HG03354 (cell line): ENCODE measurements at regions not wholly inside any gene's neighbourhood (a gene's known extent, or its start where the extent isn't known, plus 50 kb on each side); places are given as distances from the start of the nearest gene placed in this dataset.
"Not testable (repeated sequence)": the region's sequence is repeated elsewhere in the genome, so short reads cannot be mapped to it uniquely, and the experiment has no call there.

Experiments used
- ATAC-seq: cut with Tn5 transposase; IDR thresholded peaks from one replicate; pipeline ENCODE4 v1.9.1; 2021; ENCODE audit warnings: mild to moderate bottlenecking; ENCODE audit not compliant: unreplicated experiment, poor library complexity, severe bottlenecking

DNA sequence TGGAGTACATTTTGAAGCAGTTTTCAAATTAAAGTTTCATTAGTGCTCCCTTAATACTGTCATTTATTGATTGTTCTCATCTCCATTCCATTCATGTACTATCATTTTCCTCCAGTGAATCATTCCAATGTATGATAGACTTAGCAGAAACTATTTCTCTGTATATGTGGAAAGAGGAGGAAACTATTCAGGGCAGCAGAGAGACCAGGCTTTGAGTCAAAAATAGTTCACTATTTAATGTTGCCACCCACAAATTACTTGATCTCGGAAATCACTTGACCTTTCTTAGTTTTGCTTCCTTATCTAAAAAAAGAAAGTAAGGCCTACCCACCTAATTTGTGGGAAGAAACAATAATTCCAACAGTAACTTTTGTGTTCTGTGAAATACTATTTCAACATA lies 610.5 kb upstream of the ZNF385D start:
- ATAC-seq = no peak

DNA sequence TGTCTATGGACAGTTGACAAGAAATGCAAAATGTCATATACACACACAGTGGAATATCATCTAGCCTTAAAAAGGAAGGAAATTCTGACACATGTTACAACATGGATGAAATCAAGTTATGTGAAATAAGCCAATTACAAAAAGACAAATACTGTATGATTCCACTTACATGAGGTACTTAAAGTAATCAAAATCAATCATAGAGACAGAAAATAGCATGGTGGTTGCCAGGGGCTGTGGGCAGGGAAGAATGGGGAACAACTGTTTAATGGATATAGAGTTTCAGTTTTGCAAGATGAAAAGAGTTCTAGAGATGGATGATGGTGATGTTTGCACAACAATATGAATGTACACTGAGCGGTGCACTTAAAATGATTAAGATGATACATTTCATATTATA lies 613.8 kb upstream of the ZNF385D start:
- no peak for ATAC-seq

DNA sequence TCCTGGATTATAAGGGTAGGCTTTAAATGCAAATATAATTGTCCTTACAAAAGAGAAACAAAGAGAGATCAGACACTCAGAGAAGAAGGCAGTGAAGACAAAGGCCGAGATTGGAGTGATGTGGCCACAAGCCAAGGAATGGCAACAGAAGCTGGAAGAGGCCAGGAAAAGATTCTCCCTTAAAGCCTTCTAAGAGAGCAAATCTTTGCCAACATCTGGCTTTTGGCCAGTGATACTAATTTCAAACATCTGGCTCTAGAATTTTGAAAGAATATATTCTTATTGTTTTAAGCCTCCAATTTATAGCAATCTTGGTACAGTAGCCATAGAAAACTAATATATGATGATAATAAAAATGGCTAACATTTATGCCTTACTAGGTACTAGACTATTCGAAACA lies 615.8 kb upstream of the ZNF385D start:
- ATAC-seq = no peak

DNA sequence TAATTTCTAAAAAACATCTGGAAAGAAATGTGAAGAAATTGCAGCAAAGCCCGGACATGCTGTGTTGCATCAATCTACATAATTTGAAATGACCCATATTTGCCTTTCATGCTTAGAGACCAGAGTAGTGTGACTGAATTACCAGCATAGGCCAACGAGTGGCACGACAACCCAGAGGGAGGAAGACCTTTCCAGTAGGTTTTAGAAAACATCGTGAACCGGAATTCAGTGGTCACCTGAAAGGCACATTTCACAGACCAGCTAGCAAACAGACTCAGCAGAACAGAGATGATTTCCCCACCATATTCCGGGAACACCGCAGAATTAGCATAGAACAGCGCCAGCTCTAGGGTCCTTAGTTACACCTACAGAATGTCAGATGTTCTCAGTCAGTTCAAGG lies 620.0 kb upstream of the ZNF385D start:
- ATAC-seq = no peak

DNA sequence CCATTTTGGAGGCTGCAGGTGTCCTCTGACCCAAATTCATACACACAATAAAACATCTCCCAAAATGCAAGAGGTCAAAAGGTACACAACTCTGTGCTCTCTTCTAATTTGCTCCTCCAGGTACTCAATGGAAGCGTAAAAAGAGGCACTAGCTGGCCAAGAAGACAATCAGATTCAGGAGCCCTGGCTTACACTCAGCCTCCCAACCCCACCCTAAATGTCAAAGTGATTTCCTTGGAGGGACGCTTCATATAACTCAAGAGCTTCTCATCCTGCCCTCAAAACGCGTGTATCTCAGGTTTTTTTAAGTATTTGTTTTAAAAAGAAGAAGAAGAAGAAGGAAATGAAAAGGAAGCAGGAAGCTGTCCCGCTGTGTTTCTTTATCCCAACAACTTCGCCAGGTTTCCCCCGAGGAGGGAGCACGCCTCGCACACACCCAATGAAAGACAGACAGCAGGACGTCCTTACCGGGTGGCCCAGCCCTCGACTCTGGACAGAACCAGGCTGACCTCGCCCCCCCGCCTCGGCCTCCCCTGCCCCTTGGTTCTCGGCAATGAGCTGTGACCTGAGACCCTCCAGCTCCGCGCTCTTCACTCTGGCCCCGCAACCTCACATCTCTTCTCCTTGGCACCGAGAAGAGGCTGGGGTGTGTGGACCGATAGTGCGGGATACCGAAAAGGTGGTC lies 620.7 kb upstream of the ZNF385D start:
- peak; percentile 6 for ATAC-seq

DNA sequence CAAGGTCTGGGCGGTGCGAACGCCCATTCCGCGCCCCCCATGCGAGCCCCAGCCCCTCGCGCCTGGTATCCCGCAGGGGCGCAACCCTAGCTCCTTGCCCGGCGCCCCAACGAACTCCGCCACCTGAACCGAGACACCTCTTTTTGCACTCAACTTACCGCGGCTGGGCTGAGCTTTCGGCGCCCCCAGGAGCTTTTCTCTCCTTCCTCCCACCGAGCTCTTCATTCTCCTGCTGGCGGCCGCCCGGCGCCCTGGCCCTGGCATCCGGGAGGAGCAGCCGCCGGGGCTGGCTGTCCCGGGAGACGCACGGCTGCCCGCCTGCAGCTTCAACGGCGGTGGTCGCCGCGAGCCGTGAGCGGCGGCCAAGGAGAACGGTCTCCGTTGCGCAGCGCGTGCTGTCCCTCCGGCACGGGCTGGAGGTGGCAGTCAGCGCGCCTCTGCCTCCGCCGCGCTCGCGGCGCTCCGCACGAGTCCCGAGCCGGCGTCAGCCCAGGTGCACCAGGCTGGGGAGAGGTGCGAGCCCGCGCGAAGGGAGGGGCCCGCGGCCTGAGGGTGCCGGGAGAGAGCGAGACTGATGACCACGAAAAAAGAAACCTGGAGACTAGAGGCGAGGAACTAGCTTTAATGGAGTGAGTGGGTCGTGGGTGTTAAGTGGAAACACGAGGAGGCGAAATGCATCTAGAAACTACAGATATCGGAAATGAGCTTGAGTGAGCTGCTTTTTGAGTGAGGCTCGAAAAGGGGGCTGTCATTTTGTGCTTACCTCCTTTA lies 621.5 kb upstream of the ZNF385D start:
- peak; percentile 45 for ATAC-seq

DNA sequence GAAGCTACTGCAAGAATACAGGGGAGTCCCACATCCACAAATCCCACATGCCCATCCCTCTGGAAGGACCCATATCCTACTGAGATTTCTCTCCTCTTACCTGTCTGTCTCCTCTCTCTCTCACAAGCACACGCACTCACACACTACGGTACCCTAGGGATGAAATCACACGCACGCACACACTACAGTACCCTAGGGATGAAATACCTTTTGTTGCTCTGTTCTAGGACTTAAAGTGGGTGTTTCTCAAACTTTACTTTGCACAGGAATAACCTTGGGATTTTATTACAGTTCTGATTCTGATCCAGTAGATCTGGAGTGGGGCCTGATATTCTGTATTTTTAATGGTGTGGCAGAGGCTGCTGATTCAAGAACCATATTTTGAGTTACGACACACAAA lies 622.2 kb upstream of the ZNF385D start:
- ATAC-seq = no peak

DNA sequence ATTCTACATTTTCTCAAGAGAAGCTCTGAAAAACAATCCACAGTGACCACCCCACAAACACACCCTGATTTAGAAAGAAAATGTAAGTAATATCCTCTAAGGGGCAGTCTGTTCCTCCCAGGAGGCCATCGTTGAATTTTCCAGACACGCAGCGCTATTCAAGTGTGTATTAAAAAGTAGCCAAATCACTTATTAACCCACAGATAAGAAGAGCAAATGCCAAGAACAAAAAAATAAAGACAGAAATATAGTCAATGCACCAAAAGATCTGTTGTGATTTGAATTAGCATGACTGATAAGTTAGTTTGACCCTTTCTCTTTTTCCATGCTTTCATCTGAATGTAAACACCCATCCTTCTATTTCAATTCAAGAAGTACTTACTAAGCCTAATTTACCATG lies 622.8 kb upstream of the ZNF385D start:
- ATAC-seq = no peak

DNA sequence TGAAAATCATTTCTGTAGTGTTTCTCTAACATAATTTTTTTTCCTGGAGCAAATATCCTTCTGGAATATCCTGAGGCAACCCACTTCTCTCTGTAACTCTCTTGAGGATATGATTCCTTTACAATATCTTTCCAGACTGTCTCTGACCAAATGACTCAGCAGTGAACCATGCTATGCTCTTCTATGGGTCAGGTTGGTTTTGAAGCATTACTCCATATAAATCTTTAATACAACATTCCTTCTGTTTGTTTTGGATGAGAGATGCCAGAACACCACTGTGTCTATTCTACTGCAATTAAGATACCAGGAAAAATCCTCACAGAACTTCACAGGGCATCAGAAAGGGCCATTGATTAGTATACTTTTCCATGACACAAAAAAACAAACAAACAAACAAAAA lies 626.4 kb upstream of the ZNF385D start:
- ATAC-seq = no peak

DNA sequence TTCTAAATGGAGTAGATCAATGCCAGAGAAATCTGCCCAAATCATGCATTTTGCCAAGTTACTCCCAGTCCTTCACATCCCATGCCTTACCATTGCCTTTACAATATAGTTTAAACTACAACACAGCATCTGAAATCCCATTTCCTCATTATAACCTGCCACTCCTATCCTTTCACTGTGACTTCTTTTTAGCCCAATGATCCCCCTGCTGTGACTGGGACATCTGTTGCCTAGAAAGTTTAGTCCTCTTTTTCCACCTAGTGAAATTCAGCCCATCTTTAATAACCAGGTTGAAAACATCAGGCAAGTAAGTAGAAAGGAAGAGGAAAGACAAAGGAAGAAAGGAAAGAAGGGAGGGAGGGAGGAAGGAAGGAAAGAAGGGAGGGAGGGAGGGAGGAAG lies 627.9 kb upstream of the ZNF385D start:
- ATAC-seq = no peak

DNA sequence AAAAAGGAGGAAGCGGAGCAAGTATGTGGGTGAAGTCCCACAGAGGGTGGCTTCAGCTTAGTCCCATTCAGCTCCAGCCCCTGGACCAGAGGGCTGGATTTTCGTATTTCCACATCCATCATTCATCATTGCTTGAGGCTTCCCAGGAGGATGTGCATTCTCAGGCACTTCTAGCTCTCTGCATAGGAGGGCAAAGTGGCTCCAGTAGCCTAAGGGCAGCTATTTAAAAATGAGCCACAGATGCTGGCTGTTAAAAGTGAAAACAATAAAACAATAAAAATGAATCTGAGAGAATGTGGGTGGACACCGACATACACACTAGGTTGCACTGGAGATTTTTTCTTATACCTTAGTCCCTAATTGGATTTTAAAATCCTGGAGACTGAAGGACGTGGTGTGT lies 629.2 kb upstream of the ZNF385D start:
- ATAC-seq = no peak

DNA sequence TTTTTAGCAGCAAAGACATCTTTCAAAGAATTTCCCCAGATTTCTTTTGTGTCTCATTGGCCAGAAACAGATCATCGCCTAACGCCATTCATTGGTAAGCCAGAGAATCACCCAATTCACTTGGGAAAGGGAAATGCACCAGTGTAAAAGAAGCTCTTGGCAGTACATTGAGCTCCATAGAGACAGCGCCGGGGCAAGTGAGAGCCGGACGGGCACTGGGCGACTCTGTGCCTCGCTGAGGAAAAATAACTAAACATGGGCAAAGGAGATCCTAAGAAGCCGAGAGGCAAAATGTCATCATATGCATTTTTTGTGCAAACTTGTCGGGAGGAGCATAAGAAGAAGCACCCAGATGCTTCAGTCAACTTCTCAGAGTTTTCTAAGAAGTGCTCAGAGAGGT lies 630.6 kb upstream of the ZNF385D start:
- not testable (repeated sequence) for ATAC-seq

DNA sequence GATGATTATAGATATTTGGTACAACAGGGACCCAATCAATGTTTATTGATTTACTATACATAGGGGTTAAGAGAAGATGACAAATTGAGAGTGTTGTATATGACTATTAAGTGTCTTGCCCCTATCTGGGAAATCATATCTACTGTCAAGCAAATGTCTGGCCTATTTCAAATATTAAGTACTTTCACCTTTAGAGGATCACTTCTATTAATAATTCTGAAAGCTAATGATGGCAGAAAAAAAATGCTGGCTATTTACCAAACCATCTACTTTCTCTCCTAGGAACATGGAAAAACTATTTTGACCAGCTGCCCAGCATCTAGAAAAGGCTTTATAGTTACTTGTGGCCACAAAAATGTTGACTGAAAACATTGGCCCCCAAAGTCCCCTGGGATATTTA lies 632.3 kb upstream of the ZNF385D start:
- no peak for ATAC-seq

DNA sequence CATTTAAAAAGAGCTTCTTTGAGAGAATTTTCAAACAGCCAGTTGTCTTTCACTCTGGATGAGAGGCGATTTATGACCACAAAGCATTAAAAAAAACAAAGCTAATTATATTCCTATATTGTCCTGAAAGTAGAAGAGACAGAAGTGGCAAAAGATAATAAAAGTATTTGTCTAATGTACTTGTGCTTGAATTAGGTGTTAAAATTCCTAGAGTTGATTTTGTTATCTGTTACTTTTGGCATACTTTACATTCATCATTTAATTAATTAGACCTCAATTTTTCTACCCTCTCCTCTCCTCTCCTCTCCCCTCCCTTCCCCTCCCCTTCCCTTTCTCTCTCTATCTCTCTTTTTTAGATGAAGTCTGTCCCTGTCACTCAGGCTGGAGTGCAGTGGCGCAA lies 635.1 kb upstream of the ZNF385D start:
- no peak for ATAC-seq

DNA sequence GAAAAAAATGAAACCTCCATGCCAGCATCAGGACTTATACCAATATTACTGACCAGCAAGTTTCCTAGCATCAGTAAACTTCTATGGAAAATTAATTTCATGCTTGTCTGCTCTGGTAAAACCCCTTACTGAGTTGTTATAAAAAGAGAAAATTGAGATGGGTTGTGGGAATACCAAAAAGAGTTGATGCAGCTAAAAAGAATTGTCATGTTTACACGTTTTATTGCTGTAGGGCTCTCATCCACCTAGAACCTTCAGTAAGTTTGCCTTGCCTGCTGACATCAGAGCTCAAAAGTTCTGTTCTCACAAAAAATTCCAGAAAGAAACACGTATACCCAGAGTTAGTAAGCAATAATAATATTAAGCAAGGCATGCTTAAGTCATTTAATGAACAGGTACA lies 641.3 kb upstream of the ZNF385D start:
- ATAC-seq = no peak

DNA sequence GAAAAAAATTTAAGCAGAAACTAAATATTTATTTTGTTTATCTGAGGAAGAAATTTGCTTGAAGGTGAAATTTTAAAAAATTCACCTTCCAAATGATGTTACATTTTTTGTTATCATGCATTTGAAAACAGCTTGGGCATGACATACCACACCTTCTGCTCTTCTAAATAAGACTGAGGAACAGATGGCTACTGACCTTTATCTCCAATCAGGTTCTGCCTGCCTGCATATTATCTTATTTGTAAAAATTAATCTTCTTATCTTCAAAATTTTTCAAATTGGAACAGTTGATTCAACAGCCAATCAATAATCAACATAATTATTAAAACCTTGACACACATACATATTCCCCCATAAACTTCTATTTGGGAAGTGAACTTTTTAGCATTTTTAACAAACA lies 641.8 kb upstream of the ZNF385D start:
- no peak for ATAC-seq

DNA sequence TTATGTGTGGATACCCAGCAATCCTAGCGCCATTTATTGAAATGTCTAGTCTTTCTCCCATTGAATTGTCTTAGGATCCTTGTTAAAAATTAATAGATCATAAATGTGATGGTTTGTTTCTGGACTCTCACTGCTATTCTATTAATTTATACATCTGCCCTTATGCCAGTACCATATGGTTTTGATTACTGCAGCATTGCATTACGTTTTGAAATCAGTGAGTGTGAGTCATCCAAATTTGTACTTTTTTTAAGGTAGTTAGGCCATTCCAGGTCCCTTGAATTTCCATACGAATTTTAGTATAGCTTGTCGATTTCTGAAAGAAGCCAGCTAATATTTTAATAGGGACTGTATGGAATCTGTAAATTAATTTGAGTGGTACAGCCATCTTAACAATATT lies 648.6 kb upstream of the ZNF385D start:
- no peak for ATAC-seq

DNA sequence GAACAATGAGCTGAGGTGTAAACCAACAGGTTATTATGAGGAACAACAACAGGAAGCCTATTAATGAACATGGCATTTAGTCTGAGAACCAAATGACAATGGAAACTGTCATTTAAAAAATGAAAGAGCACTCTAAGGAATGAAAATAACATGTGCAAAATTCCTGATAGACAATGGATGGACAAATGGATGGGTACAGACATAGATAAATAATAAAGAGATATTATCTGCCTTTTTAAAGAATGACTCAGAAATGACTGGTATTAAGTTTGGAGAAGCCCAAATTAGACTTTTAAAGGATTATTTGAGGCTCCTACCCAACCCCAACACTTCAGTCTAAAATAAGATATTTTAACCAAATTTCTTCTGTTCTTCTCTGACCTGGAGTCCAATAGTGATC lies 650.5 kb upstream of the ZNF385D start:
- no peak for ATAC-seq

DNA sequence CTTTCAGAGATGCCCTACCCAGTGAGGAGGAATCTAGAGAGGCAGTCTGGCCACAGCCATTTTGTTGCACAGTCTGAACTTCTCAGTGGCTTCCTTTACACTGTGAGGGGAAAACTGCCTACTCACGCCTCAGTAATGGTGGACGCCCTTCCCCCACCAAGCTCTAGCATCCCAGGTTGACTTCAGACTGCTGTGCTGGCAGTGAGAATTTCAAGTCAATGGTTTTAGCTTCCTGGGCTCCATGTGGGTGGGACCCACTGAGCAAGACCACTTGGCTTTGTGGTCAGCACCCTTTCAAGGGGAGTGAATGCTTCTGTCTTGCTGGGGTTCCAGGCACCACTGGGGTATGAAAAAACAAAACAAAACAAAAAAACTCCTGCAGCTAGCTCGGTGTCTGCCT lies 663.2 kb upstream of the ZNF385D start:
- no peak for ATAC-seq

DNA sequence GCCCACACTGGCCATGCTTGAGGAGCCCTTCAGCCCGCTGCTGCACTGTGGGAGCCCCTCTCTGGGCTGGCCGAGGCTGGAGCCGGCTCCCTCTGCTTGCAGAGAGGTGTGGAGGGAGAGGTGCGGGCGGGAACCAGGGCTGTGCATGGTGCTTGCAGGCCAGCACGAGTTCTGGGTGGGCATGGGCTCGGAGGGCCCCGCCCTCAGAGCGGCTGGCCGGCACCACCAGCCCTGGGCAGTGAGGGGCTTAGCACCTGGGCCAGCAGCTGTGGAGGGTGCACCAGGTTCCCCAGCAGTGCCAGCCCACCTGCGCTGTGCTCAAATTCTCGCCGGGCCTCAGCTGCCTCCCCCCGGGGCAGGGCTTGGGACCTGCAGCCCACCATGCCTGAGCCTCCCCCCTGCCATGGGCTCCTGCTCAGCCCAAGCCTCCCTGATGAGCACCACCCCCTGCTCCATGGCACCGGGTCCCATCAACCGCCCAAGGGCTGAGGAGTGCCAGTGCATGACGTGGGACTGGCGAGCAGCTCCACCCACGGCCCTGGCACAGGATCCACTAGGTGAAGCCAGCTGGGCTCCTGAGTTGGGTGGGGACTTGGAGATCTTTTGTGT lies 665.9 kb upstream of the ZNF385D start:
- not testable (repeated sequence) for ATAC-seq

DNA sequence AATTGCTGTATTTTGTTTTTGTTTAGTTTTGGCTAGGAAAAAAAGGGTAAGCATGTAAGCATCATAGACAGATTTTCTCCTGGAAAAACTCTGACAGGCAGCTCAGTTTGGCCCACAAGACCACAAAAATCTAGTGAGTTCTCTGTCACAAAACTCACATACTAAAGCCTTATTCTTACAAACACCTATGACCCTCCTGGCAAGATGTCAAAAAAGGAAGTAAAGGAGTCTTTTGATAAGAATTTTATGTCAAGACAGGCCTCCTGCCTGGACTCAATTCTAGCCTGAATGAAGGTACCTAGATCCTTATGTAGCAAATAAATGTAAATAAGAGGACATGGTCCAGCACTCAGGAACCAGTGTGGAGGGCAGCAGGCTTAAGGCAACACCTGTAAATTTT lies 668.3 kb upstream of the ZNF385D start:
- no peak for ATAC-seq
